NCI-H1436 (cell line): ENCODE measurements at regions not wholly inside any gene's neighbourhood (a gene's known extent, or its start where the extent isn't known, plus 50 kb on each side); places are given as distances from the start of the nearest gene placed in this dataset.
"Not testable (repeated sequence)": the region's sequence is repeated elsewhere in the genome, so short reads cannot be mapped to it uniquely, and the experiment has no call there.

ENCODE experiments used
- DNase-seq: peaks from one replicate; lab custom pipeline; 2025; lab: John Stamatoyannopoulos, UW

DNA sequence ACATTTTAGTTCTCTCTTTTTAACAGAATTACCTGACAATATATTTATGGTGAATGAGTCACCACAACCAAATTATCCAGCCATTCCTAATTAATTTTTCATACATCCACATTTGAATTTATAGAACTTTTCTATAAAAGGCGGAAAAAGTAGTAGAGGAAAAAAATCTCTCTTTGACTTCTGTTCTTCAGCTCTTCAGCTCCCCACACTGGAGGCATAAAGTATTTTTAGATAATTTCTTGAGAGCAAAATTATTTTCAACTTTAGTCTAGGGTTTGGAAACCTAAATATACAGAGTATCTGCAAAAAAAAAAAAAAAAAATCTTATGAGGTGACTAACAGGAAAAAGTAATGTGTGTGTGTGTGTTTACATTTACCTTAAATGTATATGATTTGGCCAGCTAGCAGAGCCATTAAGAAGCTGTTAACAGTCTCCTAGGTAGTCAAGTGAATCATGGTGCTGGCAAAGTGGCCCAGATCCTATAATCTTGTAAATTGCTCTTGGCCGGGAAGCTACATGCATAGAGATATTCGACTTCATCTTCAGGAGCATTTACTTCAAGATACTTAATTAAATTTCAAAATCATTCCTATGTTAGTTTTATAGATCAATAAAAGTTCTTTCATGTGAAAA, 383.1 kb upstream of the STEAP1 start:
- DNase-seq, result no peak

- DNase-seq, result no peak
These were observed 382.0 kb upstream of the STEAP1 start for GRCh38 chr7:89772276-89772675.

DNA sequence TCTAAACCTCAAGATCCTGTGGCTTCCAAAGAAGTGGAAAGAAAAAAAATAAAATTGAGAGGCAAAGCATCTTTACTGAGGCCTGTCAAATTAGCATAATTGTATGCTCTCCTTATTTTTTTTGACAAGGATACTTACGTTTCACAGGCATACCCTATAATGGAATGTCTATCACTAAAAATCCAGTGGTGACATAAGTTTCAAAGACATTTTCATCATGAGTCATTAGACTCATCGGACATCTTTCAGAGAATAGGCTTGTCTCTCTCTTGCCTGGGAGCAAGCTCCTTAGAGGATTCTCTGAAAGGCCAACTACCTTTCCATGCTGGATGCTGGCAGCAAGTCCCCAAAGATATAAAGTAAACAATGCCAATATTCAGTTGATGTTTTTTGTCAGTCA, 380.7 kb upstream of the STEAP1 start:
- DNase-seq, result no peak

DNA sequence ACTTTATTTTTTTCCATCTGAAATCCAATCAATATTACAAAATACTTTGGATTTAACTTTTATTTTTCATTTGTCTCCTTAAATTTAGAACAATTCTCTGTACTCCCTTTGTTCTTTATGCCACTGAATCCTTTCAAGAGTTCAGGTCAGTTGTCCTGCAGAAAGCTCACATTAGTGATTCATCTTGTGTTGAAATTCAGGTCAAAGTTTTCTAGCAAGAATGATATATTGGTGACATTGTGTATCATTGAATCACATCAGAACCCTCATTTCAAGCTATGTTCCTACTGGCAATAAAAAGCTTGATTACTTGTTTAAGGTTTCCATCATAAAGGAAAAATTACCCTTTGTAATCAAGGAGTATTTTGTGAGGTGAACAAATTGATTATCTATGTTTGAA, 378.8 kb upstream of the STEAP1 start:
- no peak for DNase-seq

DNA sequence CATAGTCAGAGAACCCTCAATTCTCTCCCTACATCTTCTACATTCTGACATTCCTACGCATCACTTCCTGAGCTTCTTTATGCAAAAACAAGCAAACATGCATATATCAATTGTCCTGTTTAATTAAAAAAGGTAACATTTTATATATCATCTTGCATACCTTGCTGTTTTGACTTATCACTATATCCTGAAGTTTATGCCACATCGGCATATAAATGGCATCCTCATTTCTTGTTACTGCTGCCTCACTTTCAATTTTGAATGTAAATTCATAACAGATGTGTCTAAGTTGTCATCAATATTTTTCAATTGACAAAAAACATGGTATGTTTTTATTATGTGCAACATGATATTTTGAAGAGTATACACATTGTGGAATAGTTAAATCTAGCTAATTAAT, 377.3 kb upstream of the STEAP1 start:
- DNase-seq, result no peak

- no peak for DNase-seq
These were observed 376.8 kb upstream of the STEAP1 start for GRCh38 chr7:89777499-89777898.

- no peak for DNase-seq
These were observed 374.0 kb upstream of the STEAP1 start for GRCh38 chr7:89780291-89780690.

GRCh38 chr7:89796481-89796880, 357.8 kb upstream of the STEAP1 start:
- DNase-seq, result no peak

DNA sequence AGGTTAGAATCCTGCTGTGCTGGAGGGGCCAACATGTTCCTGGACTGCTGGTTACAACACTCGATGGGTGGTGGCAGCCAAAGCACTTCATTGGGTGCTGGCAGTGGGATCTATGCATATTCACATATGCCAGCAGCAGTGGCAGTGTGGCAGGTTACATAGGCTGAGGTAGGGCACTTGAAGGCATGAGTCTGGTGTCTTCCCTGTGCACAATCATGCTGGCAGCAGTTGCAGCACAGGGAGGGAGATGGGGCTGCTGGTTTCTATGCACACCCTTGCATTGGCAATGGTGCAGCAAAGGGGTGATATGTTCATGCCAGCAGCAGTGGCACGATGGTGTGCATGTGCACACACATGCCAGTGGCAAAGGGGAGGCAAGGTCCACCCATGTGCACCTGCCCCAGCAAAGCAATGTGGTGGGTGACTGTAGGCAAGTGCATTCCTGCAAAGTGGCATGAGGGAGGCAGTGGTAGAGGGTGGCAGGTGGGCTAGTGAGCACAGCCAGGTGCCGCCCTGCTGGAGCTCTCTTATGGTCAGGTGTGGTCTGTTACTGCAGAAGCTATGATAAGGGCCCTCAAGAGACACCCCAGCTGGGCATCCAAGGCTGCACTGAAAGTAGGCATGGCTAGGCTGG, 356.2 kb upstream of the STEAP1 start:
- DNase-seq, result no peak

DNA sequence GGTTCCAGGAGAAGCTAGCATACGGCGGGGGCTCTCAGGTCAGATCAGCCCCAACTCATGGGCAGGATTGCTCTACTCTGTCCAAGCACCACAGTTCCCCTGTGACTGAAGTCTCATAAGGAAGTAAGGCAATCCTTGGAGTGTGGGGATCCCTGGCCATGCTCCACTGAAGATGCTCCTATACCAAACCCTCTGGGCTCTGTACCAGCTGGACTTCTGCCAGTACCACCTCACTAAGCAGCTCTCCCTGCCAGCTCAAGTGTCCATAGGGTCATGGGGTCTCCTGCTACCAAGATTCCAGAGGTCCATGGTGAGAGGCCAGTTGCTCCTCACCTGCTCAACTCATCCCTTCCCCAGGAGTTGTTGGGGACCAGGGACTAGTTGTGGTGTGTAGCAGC, 355.7 kb upstream of the STEAP1 start:
- DNase-seq, result no peak

- no peak for DNase-seq
These were observed 353.5 kb upstream of the STEAP1 start for GRCh38 chr7:89800761-89801160.

DNA sequence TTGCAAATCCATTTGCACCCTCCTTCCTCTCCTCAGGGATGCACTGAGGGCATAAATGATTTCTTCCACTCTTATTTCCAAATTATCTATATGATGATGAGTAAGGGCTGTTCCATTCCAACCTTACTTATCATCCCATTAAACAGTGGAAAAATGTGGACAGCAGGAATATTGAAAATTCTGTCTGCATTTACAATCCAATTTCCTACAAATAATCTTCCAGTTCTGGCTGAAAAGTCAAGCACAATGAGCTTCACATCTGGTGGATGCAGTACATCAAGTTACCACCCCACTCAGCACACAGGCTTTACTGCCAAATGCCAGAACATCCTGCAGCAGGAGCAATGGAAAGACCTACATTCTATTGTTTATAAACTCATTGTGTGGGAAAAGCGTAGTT, 345.0 kb upstream of the STEAP1 start:
- DNase-seq, result no peak

- DNase-seq, result no peak
These were observed 341.2 kb upstream of the STEAP1 start for GRCh38 chr7:89813081-89813480.

DNA sequence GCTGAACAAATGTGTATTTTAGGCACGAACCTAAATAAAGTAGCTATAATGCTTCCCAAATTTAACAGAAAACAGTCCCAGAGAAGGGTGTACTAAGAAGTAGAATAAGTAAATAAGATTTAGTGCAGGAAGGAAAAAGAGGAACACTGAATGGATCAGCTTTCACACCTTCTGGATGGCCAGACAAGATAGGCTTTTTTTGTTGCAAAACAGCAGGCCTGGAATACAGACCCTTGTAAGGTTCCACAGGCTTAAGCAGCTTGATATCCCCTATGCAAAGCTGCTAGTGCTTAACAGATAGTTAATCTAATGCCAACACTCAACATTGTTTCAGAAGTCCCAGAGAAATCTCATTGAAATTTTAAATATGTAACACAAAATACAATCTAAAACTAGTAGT, 328.1 kb upstream of the STEAP1 start:
- no peak for DNase-seq

GRCh38 chr7:89826557-89826956, 327.7 kb upstream of the STEAP1 start:
- DNase-seq, result no peak

GRCh38 chr7:89837515-89837914, 316.8 kb upstream of the STEAP1 start:
- DNase-seq, result no peak

- DNase-seq, result no peak
These were observed 314.9 kb upstream of the STEAP1 start for GRCh38 chr7:89839329-89839728.

DNA sequence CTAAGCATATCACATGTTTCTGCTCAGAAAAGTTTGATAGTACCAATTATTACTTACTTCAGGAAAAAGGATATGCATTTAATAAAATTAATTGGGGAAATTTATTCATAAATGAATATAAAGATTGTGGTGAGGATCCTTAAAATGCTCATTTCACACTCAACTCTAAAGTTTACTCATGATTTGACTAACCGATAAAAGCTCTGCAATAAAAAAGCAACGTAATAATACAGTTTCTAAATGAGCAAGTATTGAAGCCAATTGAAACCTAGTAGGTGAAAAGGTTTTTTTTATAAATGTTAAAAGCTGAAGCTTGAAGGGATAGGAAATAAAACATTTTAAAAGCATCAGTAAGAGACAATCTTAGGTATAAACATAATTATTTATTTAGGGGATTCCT, 308.3 kb upstream of the STEAP1 start:
- DNase-seq, result no peak

DNA sequence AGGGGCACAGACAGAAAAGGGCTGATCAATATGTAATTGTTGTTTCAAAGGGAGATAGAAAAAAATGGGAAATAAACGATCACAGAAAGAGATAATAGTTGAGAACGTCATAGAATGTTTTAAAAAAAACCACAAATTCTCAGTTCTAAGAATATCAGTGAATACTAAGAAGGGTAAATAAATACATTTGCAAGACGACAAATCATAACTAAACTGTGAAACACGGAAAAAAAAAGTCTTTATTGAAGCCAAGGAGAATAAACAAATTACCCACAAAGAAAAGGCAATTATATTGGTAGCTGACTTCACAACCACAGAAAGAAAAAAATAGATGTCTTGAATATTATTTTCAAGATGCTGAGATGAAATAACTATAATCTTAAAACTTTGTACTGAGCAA, 305.2 kb upstream of the STEAP1 start:
- DNase-seq, result no peak

- DNase-seq, result not testable (repeated sequence)
These were observed 297.2 kb upstream of the STEAP1 start for GRCh38 chr7:89857053-89857452.

GRCh38 chr7:89857767-89858166, 296.5 kb upstream of the STEAP1 start:
- DNase-seq, result no peak

DNA sequence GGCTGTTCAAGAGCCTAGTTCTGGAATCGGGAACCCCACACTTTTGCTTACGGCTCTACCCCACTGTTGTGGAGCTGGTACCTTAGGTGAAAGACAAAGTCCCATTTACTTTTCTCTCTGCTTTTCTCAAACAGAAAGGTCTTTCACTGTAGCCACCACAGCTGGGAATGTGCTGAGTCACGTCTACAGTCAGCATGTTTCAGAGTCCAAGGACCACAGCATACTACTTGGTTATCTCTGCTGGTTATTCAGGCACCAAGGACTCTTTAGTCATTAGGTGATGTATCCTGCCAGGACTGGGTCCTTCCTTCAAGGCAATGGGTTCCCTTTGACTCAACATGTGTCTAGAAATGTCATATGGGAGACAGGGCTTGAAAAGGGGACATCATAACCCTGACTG, 266.8 kb upstream of the STEAP1 start:
- DNase-seq, result no peak

GRCh38 chr7:89908736-89909135, 245.5 kb upstream of the STEAP1 start:
- DNase-seq, result no peak

DNA sequence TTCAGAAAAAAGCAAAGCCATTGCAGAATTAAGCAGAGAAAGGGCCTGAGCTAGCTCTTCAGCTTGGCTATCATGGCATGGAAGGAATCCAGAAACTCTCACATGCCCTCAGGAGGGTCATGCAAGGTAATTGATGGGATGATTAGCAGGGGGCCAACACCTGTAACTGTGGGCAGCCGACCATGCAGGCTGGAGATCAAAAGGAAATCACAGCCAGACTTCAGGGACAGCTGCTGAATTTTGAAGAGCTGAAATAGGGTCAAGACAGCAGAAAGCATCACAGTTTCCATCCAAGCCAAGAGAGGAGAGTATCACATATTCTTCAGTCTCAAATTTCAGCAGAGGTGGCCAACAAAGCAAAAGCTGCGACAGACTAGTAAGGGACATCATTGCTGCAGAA, 239.6 kb upstream of the STEAP1 start:
- DNase-seq, result no peak
